H9 (cell line): ENCODE measurements at regions not wholly inside any gene's neighbourhood (a gene's known extent, or its start where the extent isn't known, plus 50 kb on each side); places are given as distances from the start of the nearest gene placed in this dataset.

Source experiments
- DNase-seq: peaks from one replicate; pipeline ENCODE4 v3.0.0-alpha.2; 2017
- H2AFZ ChIP-seq: one replicate; pipeline ENCODE4 v1.6.1; 2013; ENCODE audit warnings: mild to moderate bottlenecking, low read length, control low read depth, moderate library complexity
- H2AK5ac ChIP-seq: 2 replicates; pipeline ENCODE4 v1.6.1; 2013; ENCODE audit warnings: low read length, control low read depth, mixed read lengths; ENCODE audit not compliant: insufficient read length
- H2BK120ac ChIP-seq: one replicate; pipeline ENCODE4 v1.6.1; 2013; ENCODE audit warnings: low read depth, mild to moderate bottlenecking, low read length, control low read depth, inconsistent platforms; ENCODE audit not compliant: poor library complexity, severe bottlenecking
- H2BK12ac ChIP-seq: 2 replicates; pipeline ENCODE4 v1.6.1; 2013; ENCODE audit warnings: low read length, control low read depth, mixed read lengths, low read depth; ENCODE audit not compliant: insufficient read length
- H2BK15ac ChIP-seq: 2 replicates; pipeline ENCODE4 v1.6.1; 2013; ENCODE audit warnings: low read depth, low read length, control low read depth
- H2BK20ac ChIP-seq: one replicate; pipeline ENCODE4 v1.6.1; 2013; ENCODE audit warnings: low read depth, mild to moderate bottlenecking, low read length, control low read depth, inconsistent platforms; ENCODE audit not compliant: poor library complexity, severe bottlenecking
- H2BK5ac ChIP-seq: 2 replicates; pipeline ENCODE4 v1.6.1; 2013; ENCODE audit warnings: low read length, control low read depth, mixed read lengths; ENCODE audit not compliant: insufficient read length
- H3K14ac ChIP-seq: 2 replicates; pipeline ENCODE4 v1.6.1; 2013; ENCODE audit warnings: low read length, control low read depth; ENCODE audit not compliant: insufficient read depth
- H3K18ac ChIP-seq: 2 replicates; pipeline ENCODE4 v1.6.1; 2013; ENCODE audit warnings: low read depth, mild to moderate bottlenecking, mixed read lengths, low read length, control low read depth; ENCODE audit not compliant: insufficient read length
- H3K23ac ChIP-seq: 2 replicates; pipeline ENCODE4 v1.6.1; 2013; ENCODE audit warnings: low read length, control low read depth, mixed read lengths, low read depth; ENCODE audit not compliant: insufficient read length
- H3K23me2 ChIP-seq: 2 replicates; pipeline ENCODE4 v1.6.1; 2013; ENCODE audit warnings: low read depth, mild to moderate bottlenecking, mixed read lengths, low read length, control low read depth; ENCODE audit not compliant: insufficient read length, poor library complexity, severe bottlenecking
- H3K27ac ChIP-seq: 2 replicates; pipeline ENCODE4 v1.5.1; 2013; ENCODE audit warnings: low read length, control low read depth, mixed read lengths, low read depth; ENCODE audit not compliant: insufficient read length
- H3K27me3 ChIP-seq: 2 replicates; pipeline ENCODE4 v1.6.1; 2013; ENCODE audit warnings: low read length, control low read depth, inconsistent platforms; ENCODE audit not compliant: insufficient read depth
- H3K4ac ChIP-seq: 2 replicates; pipeline ENCODE4 v1.6.1; 2013; ENCODE audit warnings: low read depth, mild to moderate bottlenecking, control low read depth, inconsistent platforms, low read length, moderate library complexity
- H3K4me1 ChIP-seq: 2 replicates; pipeline ENCODE4 v1.6.1; 2013; ENCODE audit warnings: low read length, control low read depth, inconsistent platforms; ENCODE audit not compliant: insufficient read depth
- H3K4me2 ChIP-seq: 2 replicates; pipeline ENCODE4 v1.6.1; 2013; ENCODE audit warnings: low read length, control low read depth, mixed read lengths; ENCODE audit not compliant: insufficient read length, insufficient read depth
- H3K56ac ChIP-seq: 2 replicates; pipeline ENCODE4 v1.6.1; 2013; ENCODE audit warnings: low read depth, mild to moderate bottlenecking, mixed read lengths, low read length, control low read depth; ENCODE audit not compliant: insufficient read length
- H3K79me1 ChIP-seq: 2 replicates; pipeline ENCODE4 v1.6.1; 2013; ENCODE audit warnings: low read depth, mild to moderate bottlenecking, moderate library complexity, low read length, control low read depth, inconsistent platforms; ENCODE audit not compliant: insufficient read depth, poor library complexity, severe bottlenecking
- H3K79me2 ChIP-seq: 2 replicates; pipeline ENCODE4 v1.6.1; 2013; ENCODE audit warnings: low read length, control low read depth, inconsistent platforms; ENCODE audit not compliant: insufficient read depth
- H3K9ac ChIP-seq: 2 replicates; pipeline ENCODE4 v1.6.1; 2013; ENCODE audit warnings: low read length, control low read depth, mixed read lengths; ENCODE audit not compliant: insufficient read length; ENCODE audit errors: extremely low read depth
- H3K9me3 ChIP-seq: one replicate; pipeline ENCODE4 v1.6.1; 2013; ENCODE audit warnings: low read depth, low read length, inconsistent platforms; ENCODE audit not compliant: control insufficient read depth
- H3T11ph ChIP-seq: one replicate; pipeline ENCODE4 v1.6.1; 2013; ENCODE audit warnings: mild to moderate bottlenecking, low read length, control low read depth, inconsistent platforms
- H4K20me1 ChIP-seq: one replicate; pipeline ENCODE4 v1.6.1; 2013; ENCODE audit not compliant: control insufficient read depth, insufficient read length, insufficient read depth
- H4K5ac ChIP-seq: 2 replicates; pipeline ENCODE4 v1.6.1; 2013; ENCODE audit warnings: low read depth, mild to moderate bottlenecking, mixed read lengths, low read length, control low read depth; ENCODE audit not compliant: insufficient read length
- H4K8ac ChIP-seq: replicated peaks from 2 replicates; pipeline ENCODE4 v1.6.1; 2013; ENCODE audit warnings: low read length, control low read depth, mixed read lengths, low read depth; ENCODE audit not compliant: insufficient read length
- H4K91ac ChIP-seq: 2 replicates; pipeline ENCODE4 v1.6.1; 2013; ENCODE audit warnings: low read depth, mild to moderate bottlenecking, moderate library complexity, mixed read lengths, low read length, control low read depth; ENCODE audit not compliant: insufficient read length
- H3K27ac Mint-ChIP-seq, 3 experiments: 2 replicates in 2 of 3; 3 replicates in 1 of 3; pipeline ENCODE4 v1.8.0; 2020 to 2021; ENCODE audit warnings: mixed read lengths in 3 of 3, mild to moderate bottlenecking in 1 of 3, moderate library complexity in 1 of 3
- H3K27me3 Mint-ChIP-seq: 2 replicates; pipeline ENCODE4 v1.8.0; 2021; ENCODE audit warnings: low read depth, mild to moderate bottlenecking, moderate library complexity, mixed read lengths
- H3K36me3 Mint-ChIP-seq, 3 experiments: 2 replicates in 2 of 3; 3 replicates in 1 of 3; pipeline ENCODE4 v1.8.0; 2020 to 2021; ENCODE audit warnings: low read depth in 3 of 3, mixed read lengths in 3 of 3; ENCODE audit not compliant: insufficient read depth in 1 of 3
- H3K4me1 Mint-ChIP-seq, 2 experiments: 2 replicates each; pipeline ENCODE4 v1.8.0; 2020; ENCODE audit warnings: mixed read lengths in 2 of 2
- H3K4me3 Mint-ChIP-seq, 2 experiments: 2 replicates in 1 of 2; 3 replicates in 1 of 2; pipeline ENCODE4 v1.8.0; 2020 to 2021; ENCODE audit warnings: mild to moderate bottlenecking in 2 of 2, mixed read lengths in 2 of 2, moderate library complexity in 1 of 2
- H3K9me3 Mint-ChIP-seq, 2 experiments: 2 replicates in 1 of 2; 3 replicates in 1 of 2; pipeline ENCODE4 v1.8.0; 2020; ENCODE audit warnings: mild to moderate bottlenecking in 2 of 2, mixed read lengths in 2 of 2, moderate library complexity in 1 of 2
- CTCF ChIP-seq: fragments of 200-600 bp; sonication (generic); conservative IDR thresholded peaks from 3 replicates; pipeline ENCODE4 v1.8.0; 2021; ENCODE audit warnings: antibody characterized with exemption, mild to moderate bottlenecking
- whole genome bisulfite sequencing: extraction: QIAGEN DNeasy Blood & Tissue Kit; methylation state at CpG from one replicate; pipeline ENCODE4 v1.1.7; 2013; ENCODE audit warnings: missing lambda C conversion rate, low lambda C conversion rate, mixed read lengths; ENCODE audit not compliant: insufficient read length; ENCODE audit errors: extremely low coverage; 5-methylcytosine and 5-hydroxymethylcytosine counted together

GRCh38 chr15:39157882-39158281, 423.0 kb upstream of the THBS1 start:
- peaks cover 17 to 21% of the 10 kb centered on the region in 2 experiments for H3K4me1 Mint-ChIP-seq
- no peaks in the 10 kb centered on the region for H3K23me2 ChIP-seq
- no peak for TF ChIP-seq CTCF
- H3K18ac ChIP-seq: no peak overlapping the region
- no peak overlapping the region for H3K9ac ChIP-seq
- H3K27ac ChIP-seq: no peak overlapping the region
- H3K27me3 Mint-ChIP-seq: no peaks in the 10 kb centered on the region
- no peak overlapping the region for H4K8ac ChIP-seq
- no peak overlapping the region for H2BK20ac ChIP-seq
- no peak overlapping the region for H2BK15ac ChIP-seq
- no peaks in the 10 kb centered on the region for H3K9me3 ChIP-seq
- H3K79me1 ChIP-seq: no peaks in the 10 kb centered on the region
- no peak overlapping the region for H2AFZ ChIP-seq
- no peaks in the 10 kb centered on the region for H3K9me3 Mint-ChIP-seq
- H3K23ac ChIP-seq: no peak overlapping the region
- H2AK5ac ChIP-seq: no peak overlapping the region
- no peak overlapping the region for H2BK120ac ChIP-seq
- no peaks in the 10 kb centered on the region for H3K79me2 ChIP-seq
- no peaks in the 10 kb centered on the region for H4K20me1 ChIP-seq
- no peaks in the 10 kb centered on the region for H3K27me3 ChIP-seq
- H3K14ac ChIP-seq: no peak overlapping the region
- DNase-seq: no peak
- H3K4ac ChIP-seq: no peak overlapping the region
- no peaks in the 10 kb centered on the region for H3K4me1 ChIP-seq
- H3K36me3 Mint-ChIP-seq: no peaks in the 10 kb centered on the region
- no peak overlapping the region for H3K4me2 ChIP-seq
- H4K5ac ChIP-seq: no peak overlapping the region
- no peak overlapping the region for H2BK5ac ChIP-seq
- no peak overlapping the region for H2BK12ac ChIP-seq
- no peak overlapping the region for H3K4me3 Mint-ChIP-seq
- H3K27ac Mint-ChIP-seq: no peak overlapping the region
- H4K91ac ChIP-seq: no peak overlapping the region
- no CpG with 5 or more reads among the region's 1 CpG for WGBS
- no peak overlapping the region for H3T11ph ChIP-seq
- no peak overlapping the region for H3K56ac ChIP-seq
